Colonic mucosa (tissue), 4 donors: ENCODE measurements at regions not wholly inside any gene's neighbourhood (a gene's known extent, or its start where the extent isn't known, plus 50 kb on each side); places are given as distances from the start of the nearest gene placed in this dataset.

ENCODE experiments used
- DNase-seq: peaks from one replicate; pipeline ENCODE4 v3.0.0-alpha.2; 2020
- H3K27ac ChIP-seq: fragments of 200-600 bp; one replicate; pipeline ENCODE4 v1.8.0; 2021
- H3K27me3 ChIP-seq: fragments of 200-600 bp; one replicate; pipeline ENCODE4 v1.8.0; 2021
- H3K36me3 ChIP-seq: fragments of 200-600 bp; one replicate; pipeline ENCODE4 v1.8.0; 2021
- H3K4me1 ChIP-seq: fragments of 200-600 bp; one replicate; pipeline ENCODE4 v1.8.0; 2021; ENCODE audit warnings: mild to moderate bottlenecking
- H3K4me3 ChIP-seq: fragments of 200-600 bp; one replicate; pipeline ENCODE4 v1.8.0; 2021
- H3K9ac ChIP-seq, 2 donors: one replicate each; pipeline ENCODE4 v1.7.0; 2013; ENCODE audit warnings: control low read depth in 2 of 2, low read depth in 2 of 2, low read length in 2 of 2
- H3K9me3 ChIP-seq: fragments of 200-600 bp; one replicate; pipeline ENCODE4 v1.8.0; 2021
- intact Hi-C: fragments of 100-400 bp; cut with DNase I; formaldehyde crosslinking; loops from one replicate; pipeline ENCODE4 v1.14.1; 2022
- TF ChIP-seq, protein P1 (sequence below): fragments of 200-600 bp; IDR thresholded peaks from one replicate; pipeline ENCODE4 v1.8.0; 2022; ENCODE audit warnings: antibody characterized with exemption, mild to moderate bottlenecking
- donor health status: healthy.
- donor health status: DM: no; HTN: no; CAD: no.
- donor health status: DM: no; HTN: no; CAD: no.

- DNase-seq = no peak
- Histone ChIP-seq H3K27ac (no peak overlapping the region), H3K4me3 (no peak overlapping the region), H3K36me3 (no peaks in the 10 kb centered on the region), H3K9ac (no peak overlapping the region), H3K4me1 (no peaks in the 10 kb centered on the region), H3K9me3 (no peaks in the 10 kb centered on the region), H3K27me3 (no peaks in the 10 kb centered on the region)
- intact Hi-C loops = no loop called here
- TF ChIP-seq, protein P1, sequence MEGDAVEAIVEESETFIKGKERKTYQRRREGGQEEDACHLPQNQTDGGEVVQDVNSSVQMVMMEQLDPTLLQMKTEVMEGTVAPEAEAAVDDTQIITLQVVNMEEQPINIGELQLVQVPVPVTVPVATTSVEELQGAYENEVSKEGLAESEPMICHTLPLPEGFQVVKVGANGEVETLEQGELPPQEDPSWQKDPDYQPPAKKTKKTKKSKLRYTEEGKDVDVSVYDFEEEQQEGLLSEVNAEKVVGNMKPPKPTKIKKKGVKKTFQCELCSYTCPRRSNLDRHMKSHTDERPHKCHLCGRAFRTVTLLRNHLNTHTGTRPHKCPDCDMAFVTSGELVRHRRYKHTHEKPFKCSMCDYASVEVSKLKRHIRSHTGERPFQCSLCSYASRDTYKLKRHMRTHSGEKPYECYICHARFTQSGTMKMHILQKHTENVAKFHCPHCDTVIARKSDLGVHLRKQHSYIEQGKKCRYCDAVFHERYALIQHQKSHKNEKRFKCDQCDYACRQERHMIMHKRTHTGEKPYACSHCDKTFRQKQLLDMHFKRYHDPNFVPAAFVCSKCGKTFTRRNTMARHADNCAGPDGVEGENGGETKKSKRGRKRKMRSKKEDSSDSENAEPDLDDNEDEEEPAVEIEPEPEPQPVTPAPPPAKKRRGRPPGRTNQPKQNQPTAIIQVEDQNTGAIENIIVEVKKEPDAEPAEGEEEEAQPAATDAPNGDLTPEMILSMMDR = no peak
These were observed 137.6 kb upstream of the WNT4 start for GRCh38 chr1:22280526-22280925.

- Histone ChIP-seq H3K4me3 (no peak overlapping the region), H3K9ac (no peak overlapping the region), H3K36me3 (no peaks in the 10 kb centered on the region), H3K27me3 (no peaks in the 10 kb centered on the region), H3K4me1 (no peaks in the 10 kb centered on the region), H3K27ac (no peak overlapping the region), H3K9me3 (no peaks in the 10 kb centered on the region)
- no peak for DNase-seq
- TF ChIP-seq, protein P1 = no peak
- intact Hi-C loops = no loop called here
These were observed 138.8 kb upstream of the WNT4 start for GRCh38 chr1:22281521-22282363.

DNA sequence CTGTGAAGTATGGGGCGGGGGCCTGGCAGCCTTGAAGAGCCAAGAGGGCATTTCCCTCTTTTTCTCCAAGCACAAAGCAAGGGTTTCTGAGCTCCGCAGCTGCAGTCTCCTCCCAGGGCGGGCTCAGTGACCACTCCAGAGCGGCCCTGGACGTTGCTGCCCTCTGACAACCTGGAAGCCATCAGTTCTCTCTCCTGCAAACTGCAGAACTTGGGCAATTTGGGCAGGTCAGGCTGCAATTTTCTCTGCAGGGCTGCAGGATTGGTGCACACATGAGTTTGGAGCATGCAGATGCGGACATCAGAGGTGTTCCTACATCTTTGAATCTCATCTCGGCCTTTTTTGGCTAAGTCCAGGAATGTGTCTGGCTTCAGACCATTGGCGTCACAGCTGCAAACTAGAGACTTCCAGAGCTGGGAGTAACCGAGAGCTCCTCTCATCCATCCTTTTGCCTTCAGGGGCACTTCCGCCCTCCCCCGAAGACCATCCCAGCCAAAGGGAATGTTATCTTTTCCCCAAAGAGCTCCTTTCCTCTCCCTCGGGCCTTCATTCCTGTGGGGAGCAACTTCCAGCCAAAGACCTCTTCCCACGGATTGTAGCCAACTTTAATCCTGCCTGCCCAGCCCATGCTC, 139.6 kb upstream of the WNT4 start:
- TF ChIP-seq, protein P1 = no peak
- Histone ChIP-seq H3K36me3 (no peaks in the 10 kb centered on the region), H3K4me1 (no peaks in the 10 kb centered on the region), H3K27ac (no peak overlapping the region), H3K4me3 (no peak overlapping the region), H3K9ac (no peak overlapping the region), H3K9me3 (no peaks in the 10 kb centered on the region), H3K27me3 (no peaks in the 10 kb centered on the region)
- intact Hi-C loops = no loop called here
- DNase-seq = no peak

- H3K27me3 ChIP-seq = no peaks in the 10 kb centered on the region
- H3K27ac ChIP-seq = no peak overlapping the region
- H3K9me3 ChIP-seq = no peaks in the 10 kb centered on the region
- no peaks in the 10 kb centered on the region for H3K36me3 ChIP-seq
- intact Hi-C loops = no loop called here
- no peaks in the 10 kb centered on the region for H3K4me1 ChIP-seq
- DNase-seq = no peak
- no peak overlapping the region for H3K9ac ChIP-seq
- H3K4me3 ChIP-seq = no peak overlapping the region
- TF ChIP-seq, protein P1 = no peak
These were observed 140.7 kb upstream of the WNT4 start for GRCh38 chr1:22283596-22283995.

- Histone ChIP-seq H3K27me3 (no peaks in the 10 kb centered on the region), H3K27ac (no peak overlapping the region), H3K4me1 (no peaks in the 10 kb centered on the region), H3K9ac (no peak overlapping the region), H3K36me3 (no peaks in the 10 kb centered on the region), H3K9me3 (no peaks in the 10 kb centered on the region), H3K4me3 (no peak overlapping the region)
- DNase-seq = no peak
- intact Hi-C loops = no loop called here
- TF ChIP-seq, protein P1 = no peak
These were observed 141.3 kb upstream of the WNT4 start for GRCh38 chr1:22284236-22284635.
